Trophoblast cell (in vitro differentiated cells and primary cell): ENCODE measurements at regions not wholly inside any gene's neighbourhood (a gene's known extent, or its start where the extent isn't known, plus 50 kb on each side); places are given as distances from the start of the nearest gene placed in this dataset.

Source experiments
- DNase-seq, 2 donors: peaks; one replicate each; pipeline ENCODE4 v3.0.0-alpha.2; 2016
- H2AFZ ChIP-seq: 2 replicates; pipeline ENCODE4 v1.6.1; 2013; ENCODE audit warnings: low read length, moderate library complexity, mild to moderate bottlenecking; ENCODE audit not compliant: insufficient read depth, poor library complexity
- H2AK5ac ChIP-seq: 2 replicates; pipeline ENCODE4 v1.6.1; 2013; ENCODE audit warnings: mild to moderate bottlenecking, low read length
- H2BK120ac ChIP-seq: 2 replicates; pipeline ENCODE4 v1.6.1; 2013; ENCODE audit warnings: low read length, mild to moderate bottlenecking, moderate library complexity; ENCODE audit not compliant: insufficient read depth, poor library complexity
- H2BK12ac ChIP-seq: 2 replicates; pipeline ENCODE4 v1.6.1; 2013; ENCODE audit warnings: mild to moderate bottlenecking, low read length, moderate library complexity
- H2BK5ac ChIP-seq: 2 replicates; pipeline ENCODE4 v1.6.1; 2013; ENCODE audit warnings: low read length, low read depth, moderate library complexity, mild to moderate bottlenecking; ENCODE audit not compliant: poor library complexity
- H3K14ac ChIP-seq: 2 replicates; pipeline ENCODE4 v1.6.1; 2013; ENCODE audit warnings: mild to moderate bottlenecking, low read length
- H3K18ac ChIP-seq: 2 replicates; pipeline ENCODE4 v1.6.1; 2013; ENCODE audit warnings: mild to moderate bottlenecking, low read length
- H3K23ac ChIP-seq: 2 replicates; pipeline ENCODE4 v1.6.1; 2013; ENCODE audit warnings: low read length
- H3K27ac ChIP-seq: 2 replicates; pipeline ENCODE4 v1.5.1; 2013; ENCODE audit warnings: low read depth, mild to moderate bottlenecking, inconsistent platforms, low read length, moderate library complexity
- H3K27me3 ChIP-seq: 2 replicates; pipeline ENCODE4 v1.6.1; 2013; ENCODE audit warnings: inconsistent platforms, mild to moderate bottlenecking, low read length, moderate library complexity; ENCODE audit not compliant: insufficient read depth
- H3K36me3 ChIP-seq, 2 experiments: 1 replicate in 1 of 2; 2 replicates in 1 of 2; pipeline ENCODE4 v1.6.1; 2013; ENCODE audit warnings: low read length in 2 of 2, mild to moderate bottlenecking in 2 of 2, moderate library complexity in 1 of 2; ENCODE audit not compliant: insufficient read depth in 2 of 2, control insufficient read depth in 1 of 2
- H3K4ac ChIP-seq: 2 replicates; pipeline ENCODE4 v1.6.1; 2013; ENCODE audit warnings: low read depth, mild to moderate bottlenecking, low read length, moderate library complexity
- H3K4me1 ChIP-seq, 2 experiments: 1 replicate in 1 of 2; 2 replicates in 1 of 2; pipeline ENCODE4 v1.6.1; 2013; ENCODE audit warnings: low read length in 2 of 2, mild to moderate bottlenecking in 2 of 2, moderate library complexity in 1 of 2; ENCODE audit not compliant: insufficient read depth in 2 of 2, control insufficient read depth in 1 of 2
- H3K4me2 ChIP-seq: 2 replicates; pipeline ENCODE4 v1.6.1; 2013; ENCODE audit warnings: inconsistent platforms, mild to moderate bottlenecking, low read length, moderate library complexity
- H3K4me3 ChIP-seq: 2 replicates; pipeline ENCODE4 v1.5.1; 2013; ENCODE audit warnings: mild to moderate bottlenecking, low read depth, low read length, inconsistent platforms
- H3K79me1 ChIP-seq: one replicate; pipeline ENCODE4 v1.6.1; 2013; ENCODE audit warnings: low read length
- H3K79me2 ChIP-seq: 2 replicates; pipeline ENCODE4 v1.6.1; 2013; ENCODE audit warnings: low read length, mild to moderate bottlenecking; ENCODE audit not compliant: control insufficient read depth, insufficient read depth, poor library complexity
- H3K9ac ChIP-seq: 2 replicates; pipeline ENCODE4 v1.6.1; 2013; ENCODE audit warnings: mild to moderate bottlenecking, low read length
- H3K9me3 ChIP-seq: 2 replicates; pipeline ENCODE4 v1.6.1; 2013; ENCODE audit warnings: low read depth, mild to moderate bottlenecking, control low read depth, inconsistent platforms, low read length; ENCODE audit not compliant: insufficient read depth
- H4K12ac ChIP-seq: 2 replicates; pipeline ENCODE4 v1.6.1; 2013; ENCODE audit warnings: low read depth, mild to moderate bottlenecking, low read length, moderate library complexity
- H4K8ac ChIP-seq: 2 replicates; pipeline ENCODE4 v1.6.1; 2013; ENCODE audit warnings: low read depth, mild to moderate bottlenecking, low read length, moderate library complexity
- H4K91ac ChIP-seq: one replicate; pipeline ENCODE4 v1.6.1; 2013; ENCODE audit warnings: low read depth, mild to moderate bottlenecking, low read length, moderate library complexity
- WGBS: extraction: QIAGEN DNeasy Blood & Tissue Kit; methylation state at CpG from one replicate; pipeline ENCODE4 v1.1.7; 2013; ENCODE audit warnings: missing lambda C conversion rate; ENCODE audit not compliant: insufficient read length, insufficient coverage; ENCODE audit errors: extremely low coverage; 5-methylcytosine and 5-hydroxymethylcytosine counted together

DNA sequence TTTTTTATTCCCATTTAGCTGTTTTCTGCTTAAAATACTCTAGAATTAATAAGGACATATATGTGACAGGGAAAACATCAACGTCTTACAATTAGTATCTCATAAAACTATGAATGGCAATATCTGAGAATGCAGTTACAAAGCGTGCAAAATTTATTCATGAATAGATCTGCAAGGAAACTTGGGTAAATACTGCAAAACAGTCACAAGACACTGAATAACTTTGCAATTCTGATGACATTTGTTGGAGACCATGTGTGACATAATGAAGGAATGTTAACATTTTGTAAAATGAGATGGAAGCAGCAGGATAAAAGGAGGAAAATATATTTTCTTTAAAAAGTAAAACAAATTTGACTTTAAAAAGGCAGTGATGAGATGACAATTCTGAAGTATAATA, 480.9 kb upstream of the SEMA6A start:
- no peak overlapping the region for H3K4me2 ChIP-seq
- no peak overlapping the region for H3K18ac ChIP-seq
- DNase-seq, result no peak
- H3K36me3 ChIP-seq, result no peaks in the 10 kb centered on the region
- no peak overlapping the region for H2AK5ac ChIP-seq
- no peaks in the 10 kb centered on the region for H3K9me3 ChIP-seq
- no peak overlapping the region for H3K23ac ChIP-seq
- H3K4me3 ChIP-seq, result no peak overlapping the region
- H3K79me2 ChIP-seq, result no peaks in the 10 kb centered on the region
- H2BK12ac ChIP-seq, result no peak overlapping the region
- H3K4ac ChIP-seq, result no peak overlapping the region
- H3K27ac ChIP-seq, result no peak overlapping the region
- H4K12ac ChIP-seq, result no peak overlapping the region
- no peaks in the 10 kb centered on the region for H3K27me3 ChIP-seq
- H2AFZ ChIP-seq, result no peak overlapping the region
- H4K8ac ChIP-seq, result no peak overlapping the region
- WGBS, result no CpG with 5 or more reads among the region's 2 CpGs
- no peak overlapping the region for H3K14ac ChIP-seq
- H3K79me1 ChIP-seq, result no peaks in the 10 kb centered on the region
- no peak overlapping the region for H2BK120ac ChIP-seq
- H2BK5ac ChIP-seq, result no peak overlapping the region
- no peaks in the 10 kb centered on the region for H3K4me1 ChIP-seq
- H3K9ac ChIP-seq, result no peak overlapping the region
- H4K91ac ChIP-seq, result no peak overlapping the region

DNA sequence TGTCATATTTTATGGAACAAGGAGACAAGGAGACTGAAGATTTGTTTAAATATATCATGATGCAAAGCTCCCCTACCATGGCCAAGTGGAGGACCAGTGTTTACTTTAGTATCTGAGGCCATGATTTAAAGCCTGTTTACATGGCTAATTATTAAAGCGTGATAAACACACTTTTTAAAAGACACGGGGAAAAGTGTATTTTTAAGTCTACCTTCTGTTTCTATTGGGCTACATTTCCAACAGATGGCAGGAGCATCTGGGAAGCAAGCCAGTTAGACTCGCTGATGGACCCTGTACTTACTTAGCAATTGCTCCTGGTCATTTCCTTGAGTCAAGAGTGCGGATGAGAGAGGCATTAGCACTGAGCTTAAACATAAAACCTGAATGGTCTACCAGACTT, 480.3 kb upstream of the SEMA6A start:
- H3K9ac ChIP-seq, result no peak overlapping the region
- no peak overlapping the region for H4K12ac ChIP-seq
- H3K23ac ChIP-seq, result no peak overlapping the region
- no peak overlapping the region for H4K91ac ChIP-seq
- no peak overlapping the region for H2AFZ ChIP-seq
- H3K4me3 ChIP-seq, result no peak overlapping the region
- no peak overlapping the region for H2BK5ac ChIP-seq
- H2BK12ac ChIP-seq, result no peak overlapping the region
- no peak overlapping the region for H3K4ac ChIP-seq
- H3K14ac ChIP-seq, result no peak overlapping the region
- no peak overlapping the region for H3K27ac ChIP-seq
- H3K79me1 ChIP-seq, result no peaks in the 10 kb centered on the region
- no peak overlapping the region for H4K8ac ChIP-seq
- H3K9me3 ChIP-seq, result no peaks in the 10 kb centered on the region
- no peaks in the 10 kb centered on the region for H3K4me1 ChIP-seq
- H3K36me3 ChIP-seq, result no peaks in the 10 kb centered on the region
- no peaks in the 10 kb centered on the region for H3K79me2 ChIP-seq
- H2AK5ac ChIP-seq, result no peak overlapping the region
- no peak overlapping the region for H2BK120ac ChIP-seq
- WGBS, result no CpG with 5 or more reads among the region's 4 CpGs
- no peak overlapping the region for H3K4me2 ChIP-seq
- no peak overlapping the region for H3K18ac ChIP-seq
- no peaks in the 10 kb centered on the region for H3K27me3 ChIP-seq
- DNase-seq, result no peak

DNA sequence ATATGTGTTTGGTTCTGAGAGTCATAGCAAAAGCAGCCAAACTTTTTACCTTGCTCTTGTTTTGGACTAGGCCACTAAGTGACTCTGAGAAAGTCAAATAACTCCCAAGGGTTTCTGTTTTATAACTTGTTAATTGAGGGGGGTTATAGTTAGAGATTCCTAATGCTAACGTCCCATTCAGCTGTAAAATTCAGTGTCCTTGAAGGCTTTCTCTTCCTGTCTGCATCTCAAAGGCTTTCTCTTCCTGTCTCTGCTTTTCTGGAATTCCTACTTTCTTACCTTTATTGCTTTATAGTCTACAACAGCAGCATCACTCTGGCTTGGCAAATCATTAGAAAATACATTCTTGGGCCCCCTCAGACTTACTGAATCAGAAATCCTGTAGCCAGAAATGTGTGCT, 479.5 kb upstream of the SEMA6A start:
- no peak overlapping the region for H2BK12ac ChIP-seq

DNA sequence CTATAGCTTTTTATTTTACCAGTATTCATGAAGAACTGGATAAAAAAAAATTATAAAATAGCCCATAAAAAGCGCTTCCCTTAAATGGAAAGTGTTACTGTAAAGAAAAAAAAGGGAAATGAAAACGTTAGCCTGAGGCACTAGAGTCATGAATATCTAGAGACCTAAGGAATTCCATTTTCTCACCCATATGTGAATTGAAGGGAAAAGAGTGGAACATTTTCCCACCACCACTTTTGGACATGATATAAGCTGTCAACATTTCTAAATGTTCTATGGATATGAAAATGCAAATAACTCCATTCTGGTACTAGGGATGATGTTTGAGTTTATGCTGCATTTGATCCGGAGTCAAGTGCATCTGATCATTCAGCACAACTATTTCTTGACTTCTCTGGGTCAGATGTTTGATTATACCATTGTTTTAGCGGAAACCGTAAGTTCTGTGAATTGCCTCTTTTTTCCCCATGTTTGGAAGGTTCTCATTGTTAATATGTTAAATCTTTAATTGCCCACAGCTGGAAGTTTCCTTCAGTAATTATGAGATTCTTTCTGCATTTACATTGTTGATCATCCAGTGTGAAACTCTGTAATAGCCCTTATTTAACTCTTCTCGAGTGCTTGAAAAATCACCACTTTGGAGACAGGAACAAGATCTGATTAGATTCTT, 467.4 kb upstream of the SEMA6A start:
- no peak overlapping the region for H4K91ac ChIP-seq
- no peak overlapping the region for H3K23ac ChIP-seq
- H3K79me2 ChIP-seq, result no peaks in the 10 kb centered on the region
- DNase-seq, result no peak
- H2BK12ac ChIP-seq, result no peak overlapping the region
- H2BK5ac ChIP-seq, result no peak overlapping the region
- no CpG with 5 or more reads among the region's 6 CpGs for WGBS
- no peaks in the 10 kb centered on the region for H3K36me3 ChIP-seq
- no peaks in the 10 kb centered on the region for H3K79me1 ChIP-seq
- H4K12ac ChIP-seq, result no peak overlapping the region
- no peak overlapping the region for H3K27ac ChIP-seq
- no peak overlapping the region for H3K9ac ChIP-seq
- H3K4ac ChIP-seq, result no peak overlapping the region
- H3K18ac ChIP-seq, result no peak overlapping the region
- H3K14ac ChIP-seq, result no peak overlapping the region
- H3K4me3 ChIP-seq, result no peak overlapping the region
- H2AK5ac ChIP-seq, result no peak overlapping the region
- H3K27me3 ChIP-seq, result no peaks in the 10 kb centered on the region
- no peak overlapping the region for H2BK120ac ChIP-seq
- H3K4me2 ChIP-seq, result no peak overlapping the region
- no peak overlapping the region for H2AFZ ChIP-seq
- H3K9me3 ChIP-seq, result no peaks in the 10 kb centered on the region
- no peak overlapping the region for H4K8ac ChIP-seq
- no peaks in the 10 kb centered on the region for H3K4me1 ChIP-seq

More for the DNA sequence above, 479.5 kb upstream of the SEMA6A start:
- no peaks in the 10 kb centered on the region for H3K27me3 ChIP-seq
- H4K91ac ChIP-seq, result no peak overlapping the region
- H3K79me2 ChIP-seq, result no peaks in the 10 kb centered on the region
- WGBS, result no CpG with 5 or more reads among the region's 1 CpG
- H3K4me3 ChIP-seq, result no peak overlapping the region
- H2AK5ac ChIP-seq, result no peak overlapping the region
- no peak overlapping the region for H3K4ac ChIP-seq
- no peak overlapping the region for H4K12ac ChIP-seq
- H3K27ac ChIP-seq, result no peak overlapping the region
- H3K79me1 ChIP-seq, result no peaks in the 10 kb centered on the region
- no peaks in the 10 kb centered on the region for H3K9me3 ChIP-seq
- H3K4me2 ChIP-seq, result no peak overlapping the region
- no peak for DNase-seq
- H3K4me1 ChIP-seq, result no peaks in the 10 kb centered on the region
- H3K9ac ChIP-seq, result no peak overlapping the region
- no peak overlapping the region for H2AFZ ChIP-seq
- H3K23ac ChIP-seq, result no peak overlapping the region
- H3K36me3 ChIP-seq, result no peaks in the 10 kb centered on the region
- H4K8ac ChIP-seq, result no peak overlapping the region
- H2BK5ac ChIP-seq, result no peak overlapping the region
- no peak overlapping the region for H3K14ac ChIP-seq
- H3K18ac ChIP-seq, result no peak overlapping the region
- no peak overlapping the region for H2BK120ac ChIP-seq
